ENCODE measurements at regions not wholly inside any gene's neighbourhood (a gene's known extent, or its start where the extent isn't known, plus 50 kb on each side); places are given as distances from the start of the nearest gene placed in this dataset.

GRCh38 chr9:23153058-23153457, 673.0 kb downstream of the ELAVL2 start:
- H3K4me3 ChIP-seq (ENCODE audit: low read length) = no peak overlapping the region
- TF ChIP-seq, protein P1, sequence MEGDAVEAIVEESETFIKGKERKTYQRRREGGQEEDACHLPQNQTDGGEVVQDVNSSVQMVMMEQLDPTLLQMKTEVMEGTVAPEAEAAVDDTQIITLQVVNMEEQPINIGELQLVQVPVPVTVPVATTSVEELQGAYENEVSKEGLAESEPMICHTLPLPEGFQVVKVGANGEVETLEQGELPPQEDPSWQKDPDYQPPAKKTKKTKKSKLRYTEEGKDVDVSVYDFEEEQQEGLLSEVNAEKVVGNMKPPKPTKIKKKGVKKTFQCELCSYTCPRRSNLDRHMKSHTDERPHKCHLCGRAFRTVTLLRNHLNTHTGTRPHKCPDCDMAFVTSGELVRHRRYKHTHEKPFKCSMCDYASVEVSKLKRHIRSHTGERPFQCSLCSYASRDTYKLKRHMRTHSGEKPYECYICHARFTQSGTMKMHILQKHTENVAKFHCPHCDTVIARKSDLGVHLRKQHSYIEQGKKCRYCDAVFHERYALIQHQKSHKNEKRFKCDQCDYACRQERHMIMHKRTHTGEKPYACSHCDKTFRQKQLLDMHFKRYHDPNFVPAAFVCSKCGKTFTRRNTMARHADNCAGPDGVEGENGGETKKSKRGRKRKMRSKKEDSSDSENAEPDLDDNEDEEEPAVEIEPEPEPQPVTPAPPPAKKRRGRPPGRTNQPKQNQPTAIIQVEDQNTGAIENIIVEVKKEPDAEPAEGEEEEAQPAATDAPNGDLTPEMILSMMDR (IDR thresholded peaks at IDR 0.05; ENCODE audit: insufficient read depth, low read depth, low read length, missing control alignments) = no peak
- no peak for DNase-seq (ENCODE audit: low read depth)

- no peak for DNase-seq (ENCODE audit: low read depth)
- TF ChIP-seq, protein P1 (IDR thresholded peaks at IDR 0.05; ENCODE audit: insufficient read depth, low read depth, low read length, missing control alignments) = no peak
- H3K4me3 ChIP-seq (ENCODE audit: low read length) = no peak overlapping the region
These were observed 665.5 kb downstream of the ELAVL2 start for GRCh38 chr9:23160491-23160890.

GRCh38 chr9:23160952-23161469, 665.0 kb downstream of the ELAVL2 start:
- TF ChIP-seq, protein P1 (IDR thresholded peaks at IDR 0.05; ENCODE audit: insufficient read depth, low read depth, low read length, missing control alignments) = no peak
- H3K4me3 ChIP-seq (ENCODE audit: low read length) = no peak overlapping the region

GRCh38 chr9:23162789-23163188, 663.3 kb downstream of the ELAVL2 start:
- H3K4me3 ChIP-seq (ENCODE audit: low read length) = no peak overlapping the region
- TF ChIP-seq, protein P1 (IDR thresholded peaks at IDR 0.05; ENCODE audit: insufficient read depth, low read depth, low read length, missing control alignments) = no peak
- no peak for DNase-seq (ENCODE audit: low read depth)

More at GRCh38 chr9:23160952-23161469, 665.0 kb downstream of the ELAVL2 start:
- no peak for DNase-seq (ENCODE audit: low read depth)

DNA sequence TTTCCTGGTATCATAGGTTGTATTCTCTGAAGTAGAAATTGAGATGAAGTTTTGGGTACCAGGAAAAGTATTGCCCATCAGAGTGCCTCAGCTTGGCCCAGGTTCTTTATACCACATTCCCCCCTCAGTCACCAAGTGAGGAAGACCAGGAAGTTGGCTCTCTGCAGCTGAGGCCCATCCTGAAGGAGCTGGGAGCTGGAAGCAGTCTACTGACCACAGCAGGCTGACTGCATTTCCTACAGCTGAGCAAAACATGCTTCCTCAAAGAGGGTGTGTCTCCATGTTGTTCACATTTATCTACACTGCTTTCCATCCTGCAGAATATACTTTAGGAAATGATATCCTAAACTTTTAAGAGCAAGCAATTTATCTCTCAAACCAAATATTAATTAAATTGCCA, 654.6 kb downstream of the ELAVL2 start:
- DNase-seq (ENCODE audit: low read depth) = no peak
- TF ChIP-seq, protein P1 (IDR thresholded peaks at IDR 0.05; ENCODE audit: insufficient read depth, low read depth, low read length, missing control alignments) = no peak
- H3K4me3 ChIP-seq (ENCODE audit: low read length) = no peak overlapping the region

GRCh38 chr9:23172206-23172605, 653.8 kb downstream of the ELAVL2 start:
- TF ChIP-seq, protein P1 (IDR thresholded peaks at IDR 0.05; ENCODE audit: insufficient read depth, low read depth, low read length, missing control alignments) = no peak
- no peak overlapping the region for H3K4me3 ChIP-seq (ENCODE audit: low read length)
- DNase-seq (ENCODE audit: low read depth) = no peak

GRCh38 chr9:23172979-23173637, 652.9 kb downstream of the ELAVL2 start:
- no peak for DNase-seq (ENCODE audit: low read depth)
- TF ChIP-seq, protein P1 (IDR thresholded peaks at IDR 0.05; ENCODE audit: insufficient read depth, low read depth, low read length, missing control alignments) = no peak
- no peak overlapping the region for H3K4me3 ChIP-seq (ENCODE audit: low read length)
